ENCODE measurements at regions not wholly inside any gene's neighbourhood (a gene's known extent, or its start where the extent isn't known, plus 50 kb on each side); places are given as distances from the start of the nearest gene placed in this dataset.

DNA sequence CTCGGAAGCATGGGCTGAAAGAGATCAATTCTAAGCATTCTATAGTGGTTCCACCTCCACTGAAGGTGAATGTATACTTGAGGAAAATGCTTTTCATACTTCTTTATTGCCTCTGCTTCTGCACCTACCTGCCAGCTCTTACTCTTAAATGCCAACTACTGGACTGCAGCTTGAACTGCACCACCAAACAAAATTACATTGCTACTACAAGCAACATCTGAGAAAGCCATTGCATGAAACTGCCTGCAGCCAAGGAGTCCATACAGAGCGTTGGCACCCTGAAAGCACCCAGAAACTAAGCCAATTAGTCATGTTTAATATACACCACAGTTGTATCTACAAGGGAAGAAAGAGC, 440.9 kb downstream of the BTBD3 start:
- no peak for DNase-seq (ENCODE audit: low spot score)
- FAIRE-seq, result no peak

DNA sequence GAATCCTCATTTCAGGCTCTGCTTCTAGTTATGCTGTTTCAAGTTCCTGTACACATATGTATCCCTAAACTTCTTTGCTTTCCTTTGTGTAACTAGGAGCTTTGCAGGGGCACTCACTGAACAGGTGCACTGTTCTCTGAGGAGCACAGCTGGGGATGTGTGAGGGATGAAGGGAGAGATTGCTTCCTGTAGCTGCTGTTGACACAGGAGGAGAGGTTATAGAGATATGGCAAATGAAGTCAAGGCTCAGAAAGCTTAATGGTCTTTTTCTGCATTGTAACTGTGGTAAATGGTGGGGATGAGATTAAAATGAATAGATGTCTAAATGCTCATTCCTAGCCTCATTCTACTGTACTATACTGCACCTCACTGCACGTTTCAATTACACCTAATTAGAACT, 454.3 kb downstream of the BTBD3 start:
- DNase-seq (ENCODE audit: low spot score), result no peak
- FAIRE-seq, result no peak

DNA sequence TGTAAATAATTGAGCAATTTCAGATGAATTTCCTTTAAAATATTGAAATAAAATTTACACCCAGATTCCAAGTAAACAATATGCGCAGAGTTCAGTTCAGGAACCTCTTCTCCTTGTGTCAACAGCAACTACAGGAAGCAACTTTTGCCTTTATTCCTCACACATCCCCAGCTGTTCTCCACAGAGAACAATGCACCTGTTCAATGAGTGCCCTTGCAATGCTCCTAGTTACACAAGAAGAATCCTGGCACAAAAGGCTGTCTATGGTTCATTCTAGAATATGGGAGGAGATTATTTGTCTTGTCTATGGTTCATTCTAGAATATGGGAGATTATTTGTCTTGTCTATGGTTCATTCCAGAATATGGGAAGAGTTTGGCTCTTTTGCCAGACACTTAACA, 454.9 kb downstream of the BTBD3 start:
- no peak for DNase-seq (ENCODE audit: low spot score)
- no peak for FAIRE-seq

DNA sequence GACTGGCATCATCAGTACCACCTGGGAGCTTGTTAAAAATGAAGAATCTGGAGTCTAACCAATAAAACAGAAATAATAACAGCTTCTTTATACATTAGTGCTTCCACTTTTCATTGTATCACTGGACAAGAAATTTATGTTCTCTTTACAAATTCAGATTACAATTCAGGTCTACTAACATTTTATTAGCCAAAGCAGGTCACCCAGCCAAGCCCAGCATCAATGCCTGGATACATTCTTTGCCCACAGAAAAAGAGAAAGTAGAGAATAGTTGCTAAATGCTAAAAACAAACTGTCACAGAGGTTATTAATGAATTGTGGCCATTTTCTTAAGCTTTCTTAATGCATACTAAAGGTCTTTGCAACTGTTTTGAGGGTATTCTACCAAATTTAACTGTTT, 458.3 kb downstream of the BTBD3 start:
- no peak for FAIRE-seq

DNA sequence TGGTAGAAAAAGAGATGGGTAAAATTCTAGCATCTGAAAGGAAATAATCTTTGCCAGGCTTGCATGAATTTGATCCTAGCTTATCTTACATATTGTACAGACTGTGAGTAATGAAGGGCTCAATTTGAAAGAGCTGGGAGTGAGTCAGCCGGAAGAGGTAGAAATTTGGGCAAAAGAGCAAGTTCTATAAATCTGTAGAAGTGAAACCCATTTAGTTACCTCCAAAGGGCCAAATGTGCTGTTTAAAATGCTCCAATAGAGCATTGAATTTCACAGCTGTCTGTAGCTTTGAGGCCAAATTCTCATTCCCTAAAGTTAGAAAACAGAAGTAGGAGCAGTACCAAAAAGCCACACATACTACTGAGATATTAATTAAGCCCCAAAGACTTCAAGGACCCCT, 466.1 kb downstream of the BTBD3 start:
- no peak for FAIRE-seq

More for the DNA sequence above, 458.3 kb downstream of the BTBD3 start:
- DNase-seq (ENCODE audit: low spot score), result no peak

DNA sequence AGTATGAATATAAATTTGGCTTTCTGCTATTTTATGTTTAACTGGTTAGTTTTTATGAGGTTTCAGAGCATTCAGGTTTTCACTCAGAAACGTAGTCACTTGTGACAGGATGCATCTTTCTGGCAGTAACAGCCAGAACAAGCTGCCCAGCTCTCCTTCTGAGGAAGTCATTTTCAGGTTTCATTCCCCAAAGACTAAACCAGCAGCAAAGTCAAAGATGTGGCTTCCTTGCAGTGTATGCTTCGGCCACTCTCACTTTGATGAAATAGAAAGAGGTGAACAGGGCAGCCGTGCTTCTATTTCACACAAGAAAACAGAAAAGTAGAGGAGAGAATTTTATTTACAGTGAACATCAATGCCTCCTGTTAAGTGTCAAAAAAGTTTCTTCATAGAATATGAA, 469.1 kb downstream of the BTBD3 start:
- DNase-seq (ENCODE audit: low spot score) (no peak), FAIRE-seq (no peak)

More for the DNA sequence above, 466.1 kb downstream of the BTBD3 start:
- DNase-seq (ENCODE audit: low spot score), result no peak

DNA sequence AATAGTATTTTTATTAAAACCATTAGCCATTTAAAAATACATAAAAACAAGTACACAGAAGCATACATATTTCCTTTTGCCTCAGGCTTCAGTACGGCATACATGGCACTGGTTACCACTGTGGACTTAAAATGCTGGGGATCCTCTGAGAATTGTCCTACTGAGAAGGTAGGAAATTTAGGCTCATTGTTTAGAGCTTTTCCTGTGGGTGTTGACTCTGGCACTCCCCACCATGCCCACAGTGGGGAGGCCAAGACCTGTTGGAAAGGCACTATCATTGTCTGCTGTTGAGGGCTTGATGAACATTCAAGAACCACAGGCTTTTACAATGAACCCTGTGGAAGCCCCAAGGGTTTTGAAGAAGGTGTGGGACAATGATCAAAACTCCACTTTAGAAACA, 473.4 kb downstream of the BTBD3 start:
- DNase-seq (ENCODE audit: low spot score), result no peak

GRCh38 chr20:12394786-12395185, 477.1 kb downstream of the BTBD3 start:
- DNase-seq (ENCODE audit: low spot score), result no peak
- no peak for FAIRE-seq

More for the DNA sequence above, 473.4 kb downstream of the BTBD3 start:
- no peak for FAIRE-seq

- DNase-seq (ENCODE audit: low spot score), result no peak
- no peak for FAIRE-seq
These were observed 477.7 kb downstream of the BTBD3 start for GRCh38 chr20:12395353-12395752.

DNA sequence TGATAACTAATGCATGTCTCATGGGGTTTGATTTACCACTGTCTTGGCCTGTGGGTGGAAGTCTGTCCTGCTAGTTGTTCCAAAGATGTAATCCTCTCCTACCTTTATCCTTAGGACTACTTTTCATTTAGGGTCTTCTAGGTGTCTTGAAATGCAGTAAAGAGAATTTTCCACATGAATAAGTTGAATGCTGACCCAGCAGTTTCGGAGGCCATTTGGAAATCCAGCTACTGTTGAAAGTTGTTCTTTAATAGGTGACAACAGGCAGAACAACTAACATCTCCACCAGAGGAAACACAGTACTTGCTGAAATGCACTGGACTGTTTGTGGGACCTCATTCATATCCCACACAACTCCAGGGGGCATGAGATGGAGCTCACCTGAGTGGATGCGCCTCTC, 478.1 kb downstream of the BTBD3 start:
- FAIRE-seq, result no peak
- DNase-seq (ENCODE audit: low spot score), result no peak

DNA sequence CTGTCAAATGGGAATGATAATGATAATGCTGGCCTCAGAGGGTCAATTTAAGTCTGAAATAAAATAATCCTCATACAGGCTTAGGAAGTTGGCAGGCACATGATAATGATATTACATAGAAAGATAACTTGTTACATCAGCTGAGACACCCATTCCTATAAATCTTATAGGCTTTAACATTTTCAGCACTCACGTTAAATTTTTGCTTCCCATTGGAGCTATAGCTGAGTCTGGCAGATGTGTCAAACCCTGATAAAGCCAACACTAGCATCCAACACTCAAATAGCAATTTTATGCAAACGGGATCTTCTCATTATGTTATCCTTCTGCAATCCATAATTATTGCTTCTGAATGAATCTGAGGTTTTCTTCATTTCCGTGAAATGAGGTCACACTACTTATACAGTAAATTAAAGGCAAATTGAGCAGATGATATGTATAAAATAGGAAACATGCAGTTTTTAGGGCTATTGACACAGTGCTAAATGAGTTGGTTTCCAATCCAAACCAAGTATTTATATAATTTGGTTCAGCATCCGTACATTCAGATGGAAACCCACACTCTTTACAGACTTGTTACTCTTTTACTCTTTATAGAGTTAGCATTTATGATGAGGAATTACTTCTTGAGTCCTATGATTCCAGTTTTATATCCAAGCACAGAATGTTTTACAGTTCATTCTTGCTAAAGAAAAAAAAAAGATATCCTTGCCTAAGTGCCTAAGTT, 481.6 kb downstream of the BTBD3 start:
- FAIRE-seq (no peak), DNase-seq (ENCODE audit: low spot score) (no peak)

DNA sequence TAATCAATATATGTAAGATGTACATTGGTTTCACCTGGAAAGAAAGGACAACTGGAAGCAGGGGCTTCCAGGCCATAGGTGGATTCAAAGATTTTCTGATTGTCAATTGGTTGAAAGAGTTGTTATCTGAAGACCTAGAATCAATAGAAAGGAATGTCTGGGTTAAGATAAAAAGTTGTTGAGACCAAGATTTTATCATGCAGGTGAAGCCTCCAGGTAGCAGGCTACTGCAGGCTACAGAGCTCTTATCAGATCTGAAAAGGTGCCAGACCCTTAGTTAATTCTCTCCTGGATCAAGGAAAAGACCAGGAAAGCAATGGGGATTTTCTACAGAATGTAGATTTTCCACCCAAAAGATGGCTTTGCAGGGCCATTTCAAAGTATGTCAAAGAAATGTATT, 487.2 kb downstream of the BTBD3 start:
- no peak for FAIRE-seq

GRCh38 chr20:12406978-12407377, 489.3 kb downstream of the BTBD3 start:
- no peak for DNase-seq (ENCODE audit: low spot score)
- no peak for FAIRE-seq

More for the DNA sequence above, 487.2 kb downstream of the BTBD3 start:
- DNase-seq (ENCODE audit: low spot score), result no peak

GRCh38 chr20:12409501-12409900, 491.8 kb downstream of the BTBD3 start:
- no peak for FAIRE-seq

DNA sequence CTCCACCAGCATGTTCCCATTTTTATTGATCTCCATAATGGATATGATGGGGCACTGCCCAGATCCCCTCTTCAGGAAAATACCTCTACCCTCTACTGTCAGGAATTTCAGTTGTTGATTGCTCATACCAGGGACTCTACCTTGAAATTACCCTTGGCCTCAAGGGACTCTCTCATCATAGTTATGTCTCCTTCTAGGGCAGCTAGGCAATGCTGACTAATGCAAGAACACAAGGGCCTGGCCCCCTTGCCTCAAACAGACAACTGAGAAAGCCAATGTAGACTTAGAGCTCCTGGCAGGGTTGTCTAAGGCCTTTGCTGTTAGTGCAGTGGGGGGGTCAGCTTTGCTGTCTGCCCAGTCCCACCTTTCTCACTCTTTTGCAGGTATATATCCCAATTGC, 493.1 kb downstream of the BTBD3 start:
- FAIRE-seq, result no peak
- no peak for DNase-seq (ENCODE audit: low spot score)

More at GRCh38 chr20:12409501-12409900, 491.8 kb downstream of the BTBD3 start:
- DNase-seq (ENCODE audit: low spot score), result no peak

- no peak for FAIRE-seq
These were observed 493.7 kb downstream of the BTBD3 start for GRCh38 chr20:12411246-12411940.

GRCh38 chr20:12413116-12413515, 495.4 kb downstream of the BTBD3 start:
- DNase-seq (ENCODE audit: low spot score) (no peak), FAIRE-seq (no peak)

More at GRCh38 chr20:12411246-12411940, 493.7 kb downstream of the BTBD3 start:
- no peak for DNase-seq (ENCODE audit: low spot score)

DNA sequence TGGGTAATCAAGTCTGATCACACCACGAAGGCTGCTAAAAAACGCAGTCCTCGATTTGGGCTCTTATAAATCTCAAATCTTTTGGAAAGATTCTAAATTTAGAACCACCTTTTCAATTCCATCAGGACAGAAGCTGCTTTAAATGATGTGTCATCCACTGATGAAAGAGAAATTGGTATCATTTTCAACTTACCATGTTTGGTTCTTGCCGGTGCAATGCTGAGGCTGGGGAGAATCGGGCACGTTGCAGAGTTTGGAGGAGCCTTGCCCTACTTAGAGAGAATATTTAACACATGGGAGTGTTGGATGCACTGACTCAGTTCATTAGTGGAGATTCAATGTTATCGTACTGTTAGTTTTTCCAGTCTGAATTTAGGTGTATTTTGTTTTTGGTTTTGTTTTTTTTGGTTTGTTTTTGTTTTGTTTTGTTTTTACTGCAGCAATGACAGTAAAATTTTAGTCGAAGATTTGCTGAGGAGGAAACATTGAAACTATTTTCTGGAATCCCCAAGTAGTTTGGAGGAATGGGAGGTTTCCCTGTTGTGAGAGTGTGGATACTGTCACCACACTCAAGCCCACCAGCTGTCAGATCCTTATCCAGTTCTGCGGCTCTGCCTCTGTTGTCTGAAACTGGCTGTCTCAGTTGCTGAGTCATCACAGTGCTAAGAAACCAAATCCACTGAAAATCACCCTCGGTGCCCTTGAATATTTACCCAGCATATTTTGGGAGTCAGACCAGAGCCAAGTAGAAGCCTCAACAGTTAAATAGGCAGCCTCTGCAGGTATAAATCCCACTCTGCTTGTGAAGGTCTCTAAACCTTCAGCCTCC, 497.0 kb downstream of the BTBD3 start:
- DNase-seq (ENCODE audit: low spot score) (no peak), FAIRE-seq (no peak)

DNA sequence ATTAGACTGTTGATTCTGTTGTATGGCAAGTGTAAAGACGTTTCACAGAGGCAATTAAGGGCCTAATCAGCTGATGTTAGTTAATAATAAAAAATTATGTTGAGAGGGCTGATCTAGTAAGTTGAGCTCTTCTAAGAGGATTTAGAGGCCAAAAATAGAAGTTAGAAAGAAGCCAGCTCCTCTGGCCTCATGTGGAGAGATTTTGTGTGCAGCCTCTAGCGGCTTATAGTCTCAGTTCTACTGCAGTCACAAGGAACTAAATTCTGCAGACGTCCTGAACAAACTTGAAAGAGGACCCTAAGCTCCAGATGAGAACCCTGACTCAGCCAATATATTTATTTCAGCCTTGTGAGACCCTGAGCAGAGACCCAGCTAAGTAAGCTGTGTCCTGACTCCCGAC, 498.6 kb downstream of the BTBD3 start:
- no peak for FAIRE-seq
- no peak for DNase-seq (ENCODE audit: low spot score)

DNA sequence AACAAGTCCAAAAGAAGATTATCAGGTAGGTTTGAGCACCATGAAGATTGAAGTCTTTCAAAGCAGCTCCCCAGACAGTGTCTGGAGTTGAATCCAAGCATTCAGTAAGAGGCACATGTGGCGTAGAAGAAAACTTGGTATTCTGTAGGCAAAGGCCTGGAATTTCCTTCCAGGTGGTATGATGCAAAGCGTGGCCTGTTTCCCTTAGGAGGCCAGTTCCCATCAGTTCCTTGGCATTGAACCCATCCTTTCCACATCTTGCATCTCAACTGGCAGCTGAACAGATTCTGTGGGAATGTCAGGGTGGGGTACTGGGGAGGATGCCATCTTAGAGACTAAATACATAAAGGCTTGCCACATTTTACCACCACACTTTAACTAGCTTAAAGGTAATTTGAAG, 516.0 kb downstream of the BTBD3 start:
- FAIRE-seq, result no peak
- DNase-seq (ENCODE audit: low spot score), result no peak

DNA sequence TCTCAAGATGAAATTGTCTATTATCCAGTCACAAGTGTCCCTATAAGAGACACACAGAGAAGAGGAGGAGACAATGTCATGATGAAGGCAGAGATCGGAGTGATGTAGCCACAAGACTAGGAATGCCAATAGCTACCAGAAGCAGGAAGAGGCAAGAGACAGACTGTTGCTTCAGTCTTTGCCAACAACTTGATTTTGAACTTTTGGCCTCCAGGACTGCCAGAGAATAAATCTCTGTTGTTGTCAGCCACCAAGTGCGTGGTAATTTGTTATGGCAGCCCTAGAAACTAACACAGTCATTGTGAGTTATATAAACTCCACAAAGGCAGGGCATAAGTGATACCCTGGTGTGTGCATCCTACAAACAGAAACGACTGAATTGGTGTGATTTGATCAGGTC, 517.0 kb downstream of the BTBD3 start:
- no peak for DNase-seq (ENCODE audit: low spot score)
- FAIRE-seq, result no peak

GRCh38 chr20:12435268-12435667, 517.6 kb downstream of the BTBD3 start:
- DNase-seq (ENCODE audit: low spot score) (no peak), FAIRE-seq (no peak)

Data from RCC 7860 (cell line).